ENCODE measurements at regions not wholly inside any gene's neighbourhood (a gene's known extent, or its start where the extent isn't known, plus 50 kb on each side); places are given as distances from the start of the nearest gene placed in this dataset.

DNA sequence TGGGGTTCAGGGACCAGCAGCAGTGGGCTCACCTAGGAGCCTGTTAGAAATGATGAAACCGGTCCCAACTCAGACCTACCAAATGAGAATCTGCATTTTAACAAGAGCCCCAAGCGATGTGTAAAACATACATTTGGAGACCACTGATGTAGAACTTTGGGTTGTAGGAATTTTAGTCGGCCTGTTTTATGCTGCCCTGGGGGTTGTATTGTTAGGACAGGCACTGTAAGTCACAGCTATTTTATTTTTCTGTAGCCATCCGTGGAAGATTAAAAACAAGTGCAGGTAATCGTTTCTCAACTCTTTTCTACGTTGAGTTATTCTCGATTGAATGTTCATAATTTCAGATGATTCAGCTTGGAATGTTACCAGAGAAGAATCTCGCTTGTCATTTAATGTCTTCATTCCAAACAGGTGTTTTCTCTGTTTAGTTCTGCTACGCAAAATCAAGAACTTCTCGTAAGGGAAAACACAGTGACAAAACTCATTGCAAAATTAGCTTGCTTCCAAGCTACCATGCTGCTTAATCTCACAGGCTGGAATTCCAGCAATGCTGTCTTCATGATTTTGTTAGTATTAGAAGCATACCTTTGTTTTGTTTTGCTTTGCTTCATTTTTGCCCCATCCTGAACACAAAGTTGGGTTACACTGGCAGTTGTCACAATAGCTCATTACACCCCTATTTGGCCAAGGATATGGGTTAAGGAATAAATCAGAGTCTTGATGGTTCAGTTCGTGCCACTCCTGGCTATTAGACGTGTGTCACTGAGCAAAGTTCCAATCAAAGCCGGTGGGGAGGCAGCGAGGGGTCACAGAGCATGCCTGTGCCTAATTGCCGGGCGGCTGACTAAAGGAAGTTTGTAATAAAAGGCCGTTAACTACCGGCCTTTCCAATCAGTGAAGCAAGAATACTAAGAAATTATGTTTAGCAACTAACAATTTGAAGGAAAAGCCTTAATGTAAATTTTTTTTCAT lies 676.9 kb downstream of the GATA3 start:
- no peaks in the 10 kb centered on the region for H3K4me1 ChIP-seq
- no peaks in the 10 kb centered on the region for H3K36me3 ChIP-seq
- no peak overlapping the region for H3K9ac ChIP-seq
- H3K4me3 ChIP-seq: no peak overlapping the region
- H4K20me1 ChIP-seq: no peaks in the 10 kb centered on the region
- H3K27ac ChIP-seq: no peak overlapping the region
- no peaks in the 10 kb centered on the region for H3K9me3 ChIP-seq
- no peak for TF ChIP-seq Cebpa-rat (IDR thresholded peaks at IDR 0.05)
- H3K27me3 ChIP-seq: no peaks in the 10 kb centered on the region
- H3K4me2 ChIP-seq: no peak overlapping the region

- no peak for TF ChIP-seq Cebpa-rat (IDR thresholded peaks at IDR 0.05)
- Histone ChIP-seq H3K4me2 (no peak overlapping the region), H3K9me3 (no peaks in the 10 kb centered on the region), H3K27me3 (no peaks in the 10 kb centered on the region), H3K4me1 (no peaks in the 10 kb centered on the region), H3K9ac (no peak overlapping the region), H3K36me3 (no peaks in the 10 kb centered on the region), H3K4me3 (no peak overlapping the region), H3K27ac (no peak overlapping the region), H4K20me1 (no peaks in the 10 kb centered on the region)
Measured at GRCh38 chr10:8738987-8739386, 684.5 kb downstream of the GATA3 start.

GRCh38 chr10:8752146-8752843 lies 697.8 kb downstream of the GATA3 start:
- Histone ChIP-seq H3K4me1 (no peaks in the 10 kb centered on the region), H3K27ac (no peak overlapping the region), H3K4me3 (no peak overlapping the region), H3K9ac (no peak overlapping the region), H3K9me3 (no peaks in the 10 kb centered on the region), H3K4me2 (no peak overlapping the region), H3K36me3 (no peaks in the 10 kb centered on the region), H3K27me3 (no peaks in the 10 kb centered on the region), H4K20me1 (no peaks in the 10 kb centered on the region)
- TF ChIP-seq Cebpa-rat (IDR thresholded peaks at IDR 0.05): no peak

DNA sequence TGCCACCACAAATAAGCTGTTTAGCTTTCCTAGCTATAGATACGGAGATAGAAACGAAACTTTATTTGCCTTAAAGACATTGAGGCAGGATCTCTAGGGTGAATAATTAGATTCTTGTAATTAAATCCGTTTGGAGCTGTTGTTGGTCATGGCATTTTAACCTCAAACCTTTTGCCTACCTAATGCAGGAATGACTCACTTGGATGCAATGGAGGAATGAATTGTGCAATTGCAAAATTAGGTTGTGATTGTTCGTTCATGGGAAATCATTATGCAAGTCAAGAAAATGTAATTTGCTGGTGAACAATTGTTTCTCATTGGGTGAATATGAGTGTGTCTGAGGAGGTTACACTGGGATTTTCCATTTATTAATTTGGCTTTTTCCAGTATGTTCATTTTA lies 703.5 kb downstream of the GATA3 start:
- no peaks in the 10 kb centered on the region for H4K20me1 ChIP-seq
- H3K36me3 ChIP-seq: no peaks in the 10 kb centered on the region
- no peak overlapping the region for H3K9ac ChIP-seq
- no peaks in the 10 kb centered on the region for H3K27me3 ChIP-seq
- H3K4me2 ChIP-seq: no peak overlapping the region
- no peak for TF ChIP-seq Cebpa-rat (IDR thresholded peaks at IDR 0.05)
- no peak overlapping the region for H3K4me3 ChIP-seq
- no peaks in the 10 kb centered on the region for H3K9me3 ChIP-seq
- H3K27ac ChIP-seq: no peak overlapping the region
- H3K4me1 ChIP-seq: no peaks in the 10 kb centered on the region

- Histone ChIP-seq H3K4me1 (no peaks in the 10 kb centered on the region), H3K9me3 (no peaks in the 10 kb centered on the region), H3K4me2 (no peak overlapping the region), H4K20me1 (no peaks in the 10 kb centered on the region), H3K27ac (no peak overlapping the region), H3K36me3 (no peaks in the 10 kb centered on the region), H3K27me3 (no peaks in the 10 kb centered on the region), H3K9ac (no peak overlapping the region), H3K4me3 (no peak overlapping the region)
- TF ChIP-seq Cebpa-rat (IDR thresholded peaks at IDR 0.05): no peak
Measured at GRCh38 chr10:8766899-8767298, 712.4 kb downstream of the GATA3 start.

DNA sequence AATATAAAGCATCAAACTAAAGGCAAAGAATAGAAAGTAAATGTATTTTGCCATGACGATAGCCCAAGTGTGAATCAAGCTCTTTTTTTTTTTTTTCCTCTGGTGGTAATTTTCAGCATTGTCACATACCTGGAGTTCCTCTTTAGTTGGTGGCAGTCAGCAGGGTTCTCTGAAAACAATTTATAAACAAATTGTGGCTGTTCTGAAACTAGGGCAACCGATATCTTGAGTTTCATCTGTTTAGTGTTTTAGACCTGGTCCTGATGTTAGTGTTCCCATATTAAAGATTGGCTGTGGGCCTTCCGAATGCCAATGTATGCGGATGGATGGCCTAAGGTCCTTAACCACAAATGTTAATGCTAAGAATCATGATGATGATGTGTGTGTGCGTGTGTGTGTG lies 713.1 kb downstream of the GATA3 start:
- Histone ChIP-seq H4K20me1 (no peaks in the 10 kb centered on the region), H3K27ac (no peak overlapping the region), H3K4me3 (no peak overlapping the region), H3K4me2 (no peak overlapping the region), H3K27me3 (no peaks in the 10 kb centered on the region), H3K36me3 (no peaks in the 10 kb centered on the region), H3K9ac (no peak overlapping the region), H3K4me1 (no peaks in the 10 kb centered on the region), H3K9me3 (no peaks in the 10 kb centered on the region)
- TF ChIP-seq Cebpa-rat (IDR thresholded peaks at IDR 0.05): no peak

DNA sequence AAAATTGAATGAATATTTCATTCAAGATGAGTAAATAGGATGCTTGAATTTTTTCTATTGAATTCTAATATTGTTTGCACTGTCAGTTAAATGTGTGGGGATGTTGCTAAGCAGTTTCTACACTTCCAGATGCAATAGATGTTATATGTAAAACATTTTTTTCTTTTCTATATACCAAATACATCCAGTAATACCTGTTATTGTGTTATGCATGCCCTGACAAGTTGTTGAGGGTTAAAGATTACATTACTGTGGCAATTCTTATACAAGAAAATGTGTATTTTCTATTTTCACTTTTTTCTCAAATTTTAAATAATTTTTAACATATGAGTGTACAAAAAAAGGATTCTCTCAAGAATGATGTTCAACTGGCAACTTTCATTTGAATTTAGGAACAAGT lies 713.9 kb downstream of the GATA3 start:
- Histone ChIP-seq H3K9me3 (no peaks in the 10 kb centered on the region), H3K4me2 (no peak overlapping the region), H3K36me3 (no peaks in the 10 kb centered on the region), H3K27me3 (no peaks in the 10 kb centered on the region), H3K4me3 (no peak overlapping the region), H3K9ac (no peak overlapping the region), H3K27ac (no peak overlapping the region), H4K20me1 (no peaks in the 10 kb centered on the region), H3K4me1 (no peaks in the 10 kb centered on the region)
- no peak for TF ChIP-seq Cebpa-rat (IDR thresholded peaks at IDR 0.05)

DNA sequence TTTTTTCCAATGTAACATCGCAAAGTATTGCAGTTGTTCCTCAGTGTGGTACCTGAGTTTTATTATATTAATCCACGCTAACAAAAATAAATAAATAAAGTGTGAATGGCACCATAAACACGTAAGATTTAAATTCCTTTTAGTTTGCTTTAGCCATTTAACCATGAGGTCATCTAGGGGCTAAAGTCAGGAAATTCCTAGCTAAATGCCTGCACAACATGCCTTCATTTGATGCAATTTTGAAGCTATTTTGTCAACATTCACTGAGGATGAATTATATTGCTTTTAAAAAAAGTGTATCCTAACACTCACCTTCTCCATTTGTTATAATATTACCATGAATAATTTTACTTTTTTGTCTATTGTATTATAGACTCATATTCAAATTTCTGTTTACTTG lies 714.4 kb downstream of the GATA3 start:
- Histone ChIP-seq H3K4me1 (no peaks in the 10 kb centered on the region), H3K27me3 (no peaks in the 10 kb centered on the region), H4K20me1 (no peaks in the 10 kb centered on the region), H3K36me3 (no peaks in the 10 kb centered on the region), H3K9me3 (no peaks in the 10 kb centered on the region), H3K4me3 (no peak overlapping the region), H3K9ac (no peak overlapping the region), H3K4me2 (no peak overlapping the region), H3K27ac (no peak overlapping the region)
- TF ChIP-seq Cebpa-rat (IDR thresholded peaks at IDR 0.05): no peak

DNA sequence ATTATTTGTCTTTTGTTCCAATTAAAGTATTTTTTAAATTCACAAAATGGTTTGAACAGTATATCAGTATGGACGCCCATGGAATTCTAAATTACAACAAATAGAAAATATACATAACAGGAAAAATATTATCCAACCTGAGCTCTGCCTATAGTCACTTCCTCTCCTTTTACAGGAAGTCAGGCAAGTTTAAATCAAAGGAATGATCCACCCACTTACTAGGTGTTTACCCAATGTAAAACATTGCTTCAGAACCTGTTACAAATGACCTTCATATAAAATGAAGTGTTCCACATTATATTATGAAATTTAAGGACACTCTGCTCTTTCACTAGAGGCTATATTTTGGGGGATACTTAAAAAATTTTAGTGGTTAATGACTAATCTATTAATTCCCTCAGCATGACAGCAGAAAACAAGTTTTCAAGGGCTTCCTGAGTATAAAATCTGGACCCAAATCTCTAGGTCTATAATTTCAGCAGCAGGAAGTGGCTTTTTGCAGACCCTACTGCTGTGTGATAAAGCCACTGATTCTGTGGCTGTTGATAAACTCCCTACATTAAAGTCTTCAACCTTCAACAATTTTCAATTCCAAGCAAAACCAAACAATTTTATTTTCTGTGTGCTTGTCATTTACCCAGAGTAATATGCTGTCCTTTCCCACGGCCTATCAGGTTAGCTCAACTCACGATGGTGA lies 722.6 kb downstream of the GATA3 start:
- Histone ChIP-seq H3K4me3 (no peak overlapping the region), H3K27ac (no peak overlapping the region), H3K27me3 (no peaks in the 10 kb centered on the region), H3K9me3 (no peaks in the 10 kb centered on the region), H3K9ac (no peak overlapping the region), H3K4me2 (no peak overlapping the region), H3K4me1 (no peaks in the 10 kb centered on the region), H4K20me1 (no peaks in the 10 kb centered on the region), H3K36me3 (no peaks in the 10 kb centered on the region)
- no peak for TF ChIP-seq Cebpa-rat (IDR thresholded peaks at IDR 0.05)

DNA sequence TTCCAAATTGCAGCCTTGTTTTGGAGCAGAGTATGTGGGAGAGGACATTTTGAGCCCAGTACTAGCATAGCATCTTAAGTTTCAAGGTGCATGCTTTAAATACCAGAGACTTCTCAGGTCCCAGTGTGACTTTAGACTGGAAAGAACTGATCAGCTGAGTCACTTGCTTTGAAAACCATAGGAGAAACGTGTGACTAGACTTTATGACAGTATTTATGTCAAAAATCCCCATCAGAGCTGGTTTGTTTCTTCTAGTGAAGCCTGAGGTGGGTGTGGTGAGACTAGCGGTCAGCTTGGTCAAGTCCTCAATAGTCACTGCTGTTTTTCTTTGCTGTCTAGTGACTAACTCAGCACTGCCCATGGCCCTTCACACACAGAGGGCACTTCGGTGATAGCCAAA lies 724.2 kb downstream of the GATA3 start:
- H3K4me2 ChIP-seq: no peak overlapping the region
- no peak overlapping the region for H3K27ac ChIP-seq
- TF ChIP-seq Cebpa-rat (IDR thresholded peaks at IDR 0.05): no peak
- no peaks in the 10 kb centered on the region for H3K9me3 ChIP-seq
- no peaks in the 10 kb centered on the region for H4K20me1 ChIP-seq
- H3K4me3 ChIP-seq: no peak overlapping the region
- H3K4me1 ChIP-seq: no peaks in the 10 kb centered on the region
- no peaks in the 10 kb centered on the region for H3K36me3 ChIP-seq
- H3K27me3 ChIP-seq: no peaks in the 10 kb centered on the region
- H3K9ac ChIP-seq: no peak overlapping the region

Measured in BLaER1 (cell line).